ENCODE measurements at regions not wholly inside any gene's neighbourhood (a gene's known extent, or its start where the extent isn't known, plus 50 kb on each side); places are given as distances from the start of the nearest gene placed in this dataset.

DNA sequence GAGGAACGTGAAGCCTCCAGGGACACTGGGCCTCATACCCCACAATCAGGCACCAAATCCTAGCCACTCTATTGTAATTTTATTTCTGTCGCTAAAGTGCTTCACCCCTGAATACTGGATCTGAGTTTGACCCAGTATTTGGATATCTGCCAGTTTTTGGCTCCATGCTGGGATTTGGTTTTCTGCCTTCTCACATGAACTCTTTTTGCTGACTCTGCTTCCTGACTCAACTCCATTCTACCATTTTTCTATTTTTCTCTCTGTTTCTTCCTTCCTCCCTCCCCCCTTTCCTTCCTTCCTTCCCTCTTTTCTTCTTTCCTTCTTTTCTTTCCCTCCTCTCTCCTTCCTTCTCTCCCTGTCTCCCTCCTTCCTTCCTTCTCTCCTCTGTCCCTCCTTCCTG lies 151.3 kb upstream of the GJB5 start:
- no peak for TF ChIP-seq POLR2A (IDR thresholded peaks at IDR 0.05)
- TF ChIP-seq EP300 (IDR thresholded peaks at IDR 0.05): no peak
